CD4-positive, alpha-beta T cell (primary cell): ENCODE measurements at regions not wholly inside any gene's neighbourhood (a gene's known extent, or its start where the extent isn't known, plus 50 kb on each side); places are given as distances from the start of the nearest gene placed in this dataset.

Experiments
- ATAC-seq: fragments of 200-7000 bp; cut with Tn5 transposase; one replicate; pipeline ENCODE4 v1.10.0; 2022; ENCODE audit warnings: mild to moderate bottlenecking; ENCODE audit not compliant: poor library complexity
- CTCF ChIA-PET: fragments of 350-600 bp; sonication (Branson Sonifier 250); formaldehyde crosslinking; loops from one replicate; lab custom pipeline; 2021; ENCODE audit warnings: antibody characterized with exemption, inconsistent platforms; lab: Charles Lee
- POLR2A ChIA-PET: fragments of 350-600 bp; sonication (Branson Sonifier 250); formaldehyde crosslinking; loops from one replicate; lab custom pipeline; 2021; ENCODE audit warnings: antibody characterized with exemption, inconsistent platforms; lab: Charles Lee
- DNase-seq, 14 experiments: peaks; one replicate each; pipeline ENCODE4 v3.0.0-alpha.2; 2013 to 2020; ENCODE audit warnings: mixed read lengths in 2 of 14
- H3K27ac ChIP-seq, 2 donors: one replicate each; pipeline versions ENCODE4 v1.5.1 to v1.7.0; 2013; ENCODE audit warnings: low read length in 2 of 2, low read depth in 1 of 2, mild to moderate bottlenecking in 1 of 2
- H3K27me3 ChIP-seq, 2 experiments: 1 replicate in 1 of 2; 2 replicates in 1 of 2; pipeline versions ENCODE4 v1.6.1 to v1.7.0; 2013; ENCODE audit warnings: low read length in 2 of 2, control low read depth in 1 of 2, mild to moderate bottlenecking in 1 of 2, moderate library complexity in 1 of 2; ENCODE audit not compliant: insufficient read depth in 2 of 2, control insufficient read depth in 1 of 2
- H3K36me3 ChIP-seq: one replicate; pipeline ENCODE4 v1.6.1; 2013; ENCODE audit warnings: low read length, control low read depth; ENCODE audit not compliant: insufficient read depth
- H3K4me1 ChIP-seq: one replicate; pipeline ENCODE4 v1.6.1; 2013; ENCODE audit warnings: low read length, control low read depth; ENCODE audit not compliant: insufficient read depth
- H3K4me3 ChIP-seq: one replicate; pipeline ENCODE4 v1.5.1; 2013; ENCODE audit warnings: mild to moderate bottlenecking, low read length, moderate library complexity
- H3K9me3 ChIP-seq, 2 experiments: 1 replicate in 1 of 2; 2 replicates in 1 of 2; pipeline versions ENCODE4 v1.6.1 to v1.7.0; 2013; ENCODE audit warnings: low read length in 2 of 2, mild to moderate bottlenecking in 2 of 2, control low read depth in 1 of 2, moderate library complexity in 1 of 2; ENCODE audit not compliant: control insufficient read depth in 1 of 2, insufficient read depth in 1 of 2
- H3K27ac Mint-ChIP-seq: one replicate; pipeline ENCODE4 v1.8.0; 2020; ENCODE audit warnings: mixed read lengths
- H3K27me3 Mint-ChIP-seq: one replicate; pipeline ENCODE4 v1.8.0; 2021; ENCODE audit warnings: mixed read lengths
- H3K36me3 Mint-ChIP-seq: one replicate; pipeline ENCODE4 v1.8.0; 2021; ENCODE audit warnings: low read depth, mixed read lengths
- H3K4me1 Mint-ChIP-seq: one replicate; pipeline ENCODE4 v1.8.0; 2021; ENCODE audit warnings: low read depth, mixed read lengths
- H3K4me3 Mint-ChIP-seq: one replicate; pipeline ENCODE4 v1.8.0; 2020; ENCODE audit warnings: mild to moderate bottlenecking, mixed read lengths
- H3K9me3 Mint-ChIP-seq: one replicate; pipeline ENCODE4 v1.8.0; 2020; ENCODE audit warnings: mixed read lengths
- CTCF ChIP-seq: fragments of 200-600 bp; IDR thresholded peaks from one replicate; pipeline ENCODE4 v1.8.0; 2022; ENCODE audit warnings: antibody characterized with exemption, mild to moderate bottlenecking
- intact Hi-C, 2 experiments: fragments of 100-400 bp; cut with DNase I in 1 of 2; cut with micrococcal nuclease in 1 of 2; formaldehyde crosslinking; loops; one replicate each; pipeline versions ENCODE4 v1.15.1 to v1.9.0; 2023 to 2025; cut with DNase I, micrococcal nuclease

DNA sequence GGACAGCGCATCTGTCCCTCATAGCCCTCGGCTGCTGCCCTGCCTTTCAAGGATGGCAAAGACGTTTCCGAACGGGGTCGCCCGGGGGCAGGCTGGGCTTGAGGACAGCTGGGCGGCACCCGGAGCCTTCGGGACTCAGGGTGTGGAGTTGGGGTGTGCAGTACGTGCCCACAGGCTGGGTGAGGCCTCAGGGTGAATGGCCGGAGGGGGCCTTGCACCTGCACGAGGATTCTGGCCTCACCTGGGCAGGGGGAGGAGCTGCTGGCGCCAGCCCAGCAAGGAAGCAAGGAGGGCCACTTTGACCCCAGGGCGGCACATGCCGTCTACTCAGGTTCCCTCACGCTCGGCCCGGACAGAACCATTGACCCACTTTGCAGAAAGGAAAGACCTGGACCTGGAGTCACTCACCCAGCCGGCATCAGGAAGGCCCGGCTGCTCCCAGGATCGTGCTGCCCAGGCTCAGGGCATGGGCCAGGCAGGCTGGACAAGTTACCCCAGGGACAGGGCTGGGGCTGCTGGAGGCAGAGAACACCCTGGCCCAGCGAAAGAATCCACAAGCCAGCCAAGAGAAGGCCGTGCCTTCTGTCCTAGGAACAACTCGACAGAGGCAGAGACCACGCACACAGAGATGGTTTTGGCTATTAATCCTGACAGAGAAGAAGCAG lies 65.1 kb upstream of the TTC34 start:
- Histone ChIP-seq H3K4me3 (no peak overlapping the region), H3K27me3 (no peaks in the 10 kb centered on the region), H3K9me3 (peaks cover 11 to 26% of the 10 kb centered on the region in 2 experiments), H3K27ac (no peak overlapping the region), H3K36me3 (no peaks in the 10 kb centered on the region), H3K4me1 (peaks cover 18% of the 10 kb centered on the region)
- intact Hi-C loops = no loop called here
- Mint-ChIP-seq H3K36me3 (no peaks in the 10 kb centered on the region), H3K4me1 (no peaks in the 10 kb centered on the region), H3K4me3 (no peak overlapping the region), H3K27ac (no peak overlapping the region), H3K27me3 (no peaks in the 10 kb centered on the region), H3K9me3 (no peaks in the 10 kb centered on the region)
- ChIA-PET POLR2A (no interaction called here), CTCF (no interaction called here)
- ATAC-seq = no peak
- TF ChIP-seq CTCF = no peak
- no peak for DNase-seq

GRCh38 chr1:2867087-2867425 lies 65.6 kb upstream of the TTC34 start:
- peaks cover 16 to 31% of the 10 kb centered on the region in 2 experiments for H3K9me3 ChIP-seq
- Mint-ChIP-seq H3K27me3 (no peaks in the 10 kb centered on the region), H3K4me1 (no peaks in the 10 kb centered on the region), H3K4me3 (no peak overlapping the region), H3K9me3 (no peaks in the 10 kb centered on the region), H3K36me3 (no peaks in the 10 kb centered on the region), H3K27ac (no peak overlapping the region)
- TF ChIP-seq CTCF = no peak
- no peak overlapping the region for H3K4me3 ChIP-seq
- intact Hi-C loops = no loop called here
- H3K27ac ChIP-seq = no peak overlapping the region
- CTCF ChIA-PET = no interaction called here
- ATAC-seq (no peak), DNase-seq (no peak)
- POLR2A ChIA-PET = no interaction called here
- H3K4me1 ChIP-seq = peaks cover 18% of the 10 kb centered on the region
- H3K36me3 ChIP-seq = no peaks in the 10 kb centered on the region
- H3K27me3 ChIP-seq = no peaks in the 10 kb centered on the region

- Histone ChIP-seq H3K4me3 (no peak overlapping the region), H3K4me1 (peaks cover 16% of the 10 kb centered on the region), H3K27ac (no peak overlapping the region), H3K9me3 (peaks cover 19 to 35% of the 10 kb centered on the region in 2 experiments), H3K36me3 (no peaks in the 10 kb centered on the region), H3K27me3 (no peaks in the 10 kb centered on the region)
- H3K4me3 Mint-ChIP-seq = no peak overlapping the region
- H3K9me3 Mint-ChIP-seq = no peaks in the 10 kb centered on the region
- ATAC-seq (no peak), DNase-seq (no peak)
- no peaks in the 10 kb centered on the region for H3K27me3 Mint-ChIP-seq
- ChIA-PET CTCF (no interaction called here), POLR2A (no interaction called here)
- no peak for TF ChIP-seq CTCF
- intact Hi-C loops = no loop called here
- H3K4me1 Mint-ChIP-seq = no peaks in the 10 kb centered on the region
- H3K36me3 Mint-ChIP-seq = no peaks in the 10 kb centered on the region
- H3K27ac Mint-ChIP-seq = no peak overlapping the region
Measured at GRCh38 chr1:2867861-2868260, 66.4 kb upstream of the TTC34 start.
